Body of pancreas (tissue), 4 donors: ENCODE measurements at regions not wholly inside any gene's neighbourhood (a gene's known extent, or its start where the extent isn't known, plus 50 kb on each side); places are given as distances from the start of the nearest gene placed in this dataset.

Experiments used
- ATAC-seq: fragments of 150-250 bp; one replicate; pipeline ENCODE4 v1.9.1; 2016
- DNase-seq, 4 donors: peaks; one replicate each; pipeline ENCODE4 v3.0.0-alpha.2; 2019
- H3K27ac ChIP-seq, 4 donors: fragments of 200-600 bp; sonication (generic); 1 replicate in 3 of 4; 2 replicates in 1 of 4; pipeline versions ENCODE4 v1.5.1 to v1.6.1; 2016 to 2019; ENCODE audit warnings: mild to moderate bottlenecking in 1 of 4, mixed read lengths in 1 of 4, moderate library complexity in 1 of 4
- H3K27me3 ChIP-seq, 2 donors: fragments of 200-600 bp; sonication (generic); one replicate each; pipeline ENCODE4 v1.6.0; 2016; ENCODE audit warnings: mild to moderate bottlenecking in 1 of 2
- H3K36me3 ChIP-seq, 2 donors: fragments of 200-600 bp; sonication (generic); replicated peaks in 1 of 2; 2 replicates each; pipeline ENCODE4 v1.5.1; 2016; ENCODE audit warnings: low read depth in 2 of 2; ENCODE audit not compliant: insufficient read depth in 1 of 2
- H3K4me1 ChIP-seq: fragments of 200-600 bp; sonication (generic); one replicate; pipeline ENCODE4 v1.6.0; 2016
- H3K4me3 ChIP-seq, 2 donors: fragments of 200-600 bp; sonication (generic); 1 replicate in 1 of 2; 2 replicates in 1 of 2; pipeline ENCODE4 v1.5.1; 2016 to 2019
- H3K9me3 ChIP-seq, 3 donors: fragments of 200-600 bp; sonication (generic); 1 replicate in 2 of 3; 2 replicates in 1 of 3; pipeline ENCODE4 v1.5.1; 2016
- CTCF ChIP-seq, 7 experiments: fragments of 450-650 bp in 4 of 7; fragments of 200-600 bp in 3 of 7; sonication (generic) in 3 of 7; IDR thresholded peaks; one replicate each; pipeline ENCODE4 v1.5.1; 2016 to 2019; ENCODE audit warnings: antibody characterized with exemption in 7 of 7
- POLR2A ChIP-seq, 3 donors: fragments of 450-650 bp; IDR thresholded peaks; one replicate each; pipeline ENCODE4 v1.6.1; 2016; ENCODE audit warnings: antibody characterized with exemption in 3 of 3, mild to moderate bottlenecking in 2 of 3
- WGBS, 2 donors: methylation state at CpG; one replicate each; pipeline ENCODE4 v1.1.5; 2017; 5-methylcytosine and 5-hydroxymethylcytosine counted together
- intact Hi-C: fragments of 100-400 bp; cut with DNase I; formaldehyde crosslinking; loops from one replicate; pipeline ENCODE4 v1.15.1; 2023

- no peak for DNase-seq
- no peak overlapping the region for H3K4me3 ChIP-seq
- no peak for TF ChIP-seq CTCF (IDR thresholded peaks at IDR 0.05)
- H3K36me3 ChIP-seq = no peaks in the 10 kb centered on the region
- H3K27ac ChIP-seq = no peak overlapping the region
- H3K9me3 ChIP-seq = no peaks in the 10 kb centered on the region
- H3K27me3 ChIP-seq = no peaks in the 10 kb centered on the region
- no peak for ATAC-seq
- no peaks in the 10 kb centered on the region for H3K4me1 ChIP-seq
- intact Hi-C loops = no loop called here
These were observed 68.3 kb upstream of the DAZL start for GRCh38 chr3:16673530-16673929.

GRCh38 chr3:16675805-16676204 is 70.6 kb upstream of the DAZL start:
- no peak for DNase-seq
- no peak for TF ChIP-seq POLR2A (IDR thresholded peaks at IDR 0.05)
- TF ChIP-seq CTCF (IDR thresholded peaks at IDR 0.05) = no peak
- no peak for ATAC-seq
- no peaks in the 10 kb centered on the region for H3K9me3 ChIP-seq
- H3K27me3 ChIP-seq = no peaks in the 10 kb centered on the region
- H3K4me3 ChIP-seq = no peak overlapping the region
- H3K36me3 ChIP-seq = no peaks in the 10 kb centered on the region
- intact Hi-C loops = no loop called here
- H3K27ac ChIP-seq = no peak overlapping the region
- no peaks in the 10 kb centered on the region for H3K4me1 ChIP-seq

GRCh38 chr3:16686679-16687078 is 81.5 kb upstream of the DAZL start:
- Histone ChIP-seq H3K36me3 (no peaks in the 10 kb centered on the region), H3K27me3 (no peaks in the 10 kb centered on the region), H3K4me1 (no peaks in the 10 kb centered on the region), H3K27ac (no peak overlapping the region), H3K9me3 (no peaks in the 10 kb centered on the region), H3K4me3 (no peak overlapping the region)
- TF ChIP-seq POLR2A (IDR thresholded peaks at IDR 0.05) (no peak), CTCF (IDR thresholded peaks at IDR 0.05) (no peak)
- DNase-seq (no peak), ATAC-seq (no peak)
- WGBS, 2 donors = 72 to 89% methylated on average over 3 of the region's 3 CpGs
- intact Hi-C loops = no loop called here

- no peaks in the 10 kb centered on the region for H3K9me3 ChIP-seq
- H3K4me3 ChIP-seq = no peak overlapping the region
- no peak for DNase-seq
- no peak for TF ChIP-seq CTCF (IDR thresholded peaks at IDR 0.05)
- no peak for TF ChIP-seq POLR2A (IDR thresholded peaks at IDR 0.05)
- no peak overlapping the region for H3K27ac ChIP-seq
- intact Hi-C loops = no loop called here
- H3K27me3 ChIP-seq = no peaks in the 10 kb centered on the region
- no peak for ATAC-seq
- no peaks in the 10 kb centered on the region for H3K36me3 ChIP-seq
- no peaks in the 10 kb centered on the region for H3K4me1 ChIP-seq
These were observed 82.0 kb upstream of the DAZL start for GRCh38 chr3:16687221-16687620.

- H3K4me1 ChIP-seq = no peaks in the 10 kb centered on the region
- intact Hi-C loops = no loop called here
- H3K4me3 ChIP-seq = no peak overlapping the region
- DNase-seq (no peak), ATAC-seq (no peak)
- H3K27me3 ChIP-seq = no peaks in the 10 kb centered on the region
- H3K36me3 ChIP-seq = no peaks in the 10 kb centered on the region
- no peak for TF ChIP-seq CTCF (IDR thresholded peaks at IDR 0.05)
- no peak overlapping the region for H3K27ac ChIP-seq
- WGBS, 2 donors = 79 to 90% methylated on average over 8 of the region's 8 CpGs
- H3K9me3 ChIP-seq = no peaks in the 10 kb centered on the region
These were observed 87.5 kb upstream of the DAZL start for GRCh38 chr3:16692486-16693344.
